Liver (tissue), 8 donors: ENCODE measurements at regions not wholly inside any gene's neighbourhood (a gene's known extent, or its start where the extent isn't known, plus 50 kb on each side); places are given as distances from the start of the nearest gene placed in this dataset.
A peak's percentile ranks its signal among the peaks of the same experiment; 100 is the strongest.
"Not testable (repeated sequence)": the region's sequence is repeated elsewhere in the genome, so short reads cannot be mapped to it uniquely, and the experiment has no call there.

ENCODE experiments used
- DNase-seq: peaks from one replicate; pipeline ENCODE4 v3.0.0-alpha.2; 2017; ENCODE audit warnings: low spot score
- H3K27ac ChIP-seq, 2 donors: one replicate each; pipeline ENCODE4 v1.7.0; 2013; ENCODE audit warnings: inconsistent platforms in 2 of 2, low read length in 2 of 2, control low read depth in 1 of 2, low read depth in 1 of 2, mild to moderate bottlenecking in 1 of 2
- H3K27me3 ChIP-seq, 4 donors: one replicate each; pipeline versions ENCODE4 v1.6.1 to v1.7.0; 2013; ENCODE audit warnings: low read length in 3 of 4, inconsistent platforms in 1 of 4, mild to moderate bottlenecking in 1 of 4, moderate library complexity in 1 of 4; ENCODE audit not compliant: control insufficient read depth in 4 of 4, insufficient read depth in 4 of 4
- H3K36me3 ChIP-seq, 4 donors: one replicate each; pipeline versions ENCODE4 v1.6.1 to v1.7.0; 2013; ENCODE audit warnings: low read length in 3 of 4, mild to moderate bottlenecking in 3 of 4, low read depth in 1 of 4, moderate library complexity in 1 of 4; ENCODE audit not compliant: control insufficient read depth in 4 of 4, insufficient read depth in 3 of 4
- H3K4me1 ChIP-seq, 4 donors: one replicate each; pipeline versions ENCODE4 v1.6.1 to v1.7.0; 2013; ENCODE audit warnings: low read length in 3 of 4, mild to moderate bottlenecking in 3 of 4, moderate library complexity in 1 of 4; ENCODE audit not compliant: control insufficient read depth in 4 of 4, insufficient read depth in 4 of 4
- H3K4me3 ChIP-seq, 3 donors: one replicate each; pipeline versions ENCODE4 v1.6.1 to v1.7.0; 2013; ENCODE audit warnings: low read length in 3 of 3, control low read depth in 1 of 3, low read depth in 1 of 3, mild to moderate bottlenecking in 1 of 3
- H3K9ac ChIP-seq, 2 donors: one replicate each; pipeline ENCODE4 v1.7.0; 2013; ENCODE audit warnings: low read length in 2 of 2, mild to moderate bottlenecking in 2 of 2, moderate library complexity in 2 of 2, control low read depth in 1 of 2, low read depth in 1 of 2
- H3K9me3 ChIP-seq, 4 donors: one replicate each; pipeline versions ENCODE4 v1.6.1 to v1.7.0; 2013; ENCODE audit warnings: low read length in 3 of 4; ENCODE audit not compliant: control insufficient read depth in 4 of 4
- ATF3 ChIP-seq: IDR thresholded peaks from 2 replicates; pipeline ENCODE4 v1.6.1; 2016; ENCODE audit warnings: antibody characterized with exemption
- FOXA2 ChIP-seq: IDR thresholded peaks from 2 replicates; pipeline ENCODE4 v1.6.1; 2016; ENCODE audit warnings: antibody characterized with exemption
- GABPA ChIP-seq, 2 donors: IDR thresholded peaks in 1 of 2; conservative IDR thresholded peaks in 1 of 2; 2 replicates each; pipeline ENCODE4 v1.6.1; 2016; ENCODE audit warnings: antibody characterized with exemption in 2 of 2, mild to moderate bottlenecking in 1 of 2, moderate library complexity in 1 of 2
- HNF4A ChIP-seq, 2 donors: conservative IDR thresholded peaks; 2 replicates each; pipeline ENCODE4 v1.6.1; 2016; ENCODE audit warnings: antibody characterized with exemption in 2 of 2, mild to moderate bottlenecking in 2 of 2
- JUND ChIP-seq, 2 donors: IDR thresholded peaks; 2 replicates each; pipeline ENCODE4 v1.6.1; 2016; ENCODE audit warnings: antibody characterized with exemption in 2 of 2
- MAX ChIP-seq: IDR thresholded peaks from 2 replicates; pipeline ENCODE4 v1.6.1; 2016; ENCODE audit warnings: antibody characterized with exemption
- RAD21 ChIP-seq, 2 donors: IDR thresholded peaks; 2 replicates each; pipeline ENCODE4 v1.6.1; 2016; ENCODE audit warnings: antibody characterized with exemption in 2 of 2, mild to moderate bottlenecking in 2 of 2
- RXRA ChIP-seq, 2 donors: IDR thresholded peaks; 2 replicates each; pipeline ENCODE4 v1.6.1; 2017 to 2018; ENCODE audit warnings: antibody characterized with exemption in 2 of 2, mild to moderate bottlenecking in 1 of 2
- SP1 ChIP-seq: IDR thresholded peaks from 2 replicates; pipeline ENCODE4 v1.6.1; 2018; ENCODE audit warnings: antibody characterized with exemption, mild to moderate bottlenecking
- YY1 ChIP-seq: IDR thresholded peaks from 2 replicates; pipeline ENCODE4 v1.6.1; 2016; ENCODE audit warnings: antibody characterized with exemption, mild to moderate bottlenecking
- WGBS: extraction: QIAGEN DNeasy Blood & Tissue Kit; methylation state at CpG from one replicate; pipeline ENCODE4 v1.1.7; 2013; 5-methylcytosine and 5-hydroxymethylcytosine counted together
- TF ChIP-seq, protein P1 (sequence below): IDR thresholded peaks from 2 replicates; pipeline ENCODE4 v1.6.1; 2016; ENCODE audit warnings: antibody characterized with exemption
- TF ChIP-seq, protein P2 (sequence below): fragments of 150-350 bp; IDR thresholded peaks from 2 replicates; pipeline ENCODE4 v1.5.1; 2017; ENCODE audit warnings: improper control_type of control experiment, low read depth, low read length; ENCODE audit not compliant: missing input control
- donor health status: healthy.
- donor health status: healthy.
- donor health status: healthy.
- donor health status: healthy.
- donor health status: healthy.

DNA sequence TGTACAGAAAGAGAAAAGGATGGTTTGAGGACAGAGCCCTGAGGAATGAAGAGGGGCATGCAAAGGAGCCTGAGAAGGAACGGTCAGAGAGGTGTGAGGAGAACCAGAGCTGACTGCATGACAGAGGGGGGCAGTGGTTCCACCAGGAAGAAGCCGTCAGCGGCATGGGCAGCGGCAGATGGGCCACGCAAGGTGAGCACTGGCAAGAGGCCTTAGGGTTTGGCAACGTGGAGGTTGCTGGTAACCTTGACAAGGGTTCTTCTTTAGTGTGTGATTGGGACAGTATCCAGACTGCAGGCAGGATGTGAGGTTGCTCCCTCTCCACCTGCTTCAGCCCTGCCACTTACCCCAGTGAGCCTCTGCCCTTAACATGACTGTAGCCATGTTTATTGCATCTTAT is 275.3 kb upstream of the TEKT4 start:
- not testable (repeated sequence) for H3K36me3 ChIP-seq, H3K9ac ChIP-seq, H3K27me3 ChIP-seq, DNase-seq, H3K27ac ChIP-seq, H3K4me3 ChIP-seq, H3K9me3 ChIP-seq
- WGBS, result 43% methylated on average over 6 of the region's 6 CpGs
- TF ChIP-seq RXRA (IDR thresholded peaks at IDR 0.05), result peak in 1 of 2 donors; percentile 15
- peaks cover 0 to 30% (median 12%) of the 10 kb centered on the region in 4 donors for H3K4me1 ChIP-seq

GRCh38 chr2:94598075-94598713 is 273.0 kb upstream of the TEKT4 start:
- not testable (repeated sequence) for H3K4me3 ChIP-seq, H3K9me3 ChIP-seq, DNase-seq, H3K9ac ChIP-seq, H3K36me3 ChIP-seq, H3K27me3 ChIP-seq
- 21% methylated on average over 9 of the region's 9 CpGs for WGBS
- peak overlapping the region; percentile 35 to 66 for H3K27ac ChIP-seq
- H3K4me1 ChIP-seq, result peaks cover 0 to 30% (median 12%) of the 10 kb centered on the region in 4 donors
- TF ChIP-seq GABPA (IDR thresholded peaks at IDR 0.05 in 1 of 2, conservative IDR thresholded peaks at IDR 0.05 in 1 of 2) (peak in 1 of 2 donors; percentile 12), MAX (peak; percentile 63), JUND (IDR thresholded peaks at IDR 0.05) (peak; percentile 67), SP1 (peak; percentile 83), ATF3 (peak; percentile 17), RXRA (IDR thresholded peaks at IDR 0.05) (peak; percentile 69 to 83), YY1 (peak; percentile 55), HNF4A (conservative IDR thresholded peaks at IDR 0.05) (peak; percentile 82 to 86)
- TF ChIP-seq, protein P1, sequence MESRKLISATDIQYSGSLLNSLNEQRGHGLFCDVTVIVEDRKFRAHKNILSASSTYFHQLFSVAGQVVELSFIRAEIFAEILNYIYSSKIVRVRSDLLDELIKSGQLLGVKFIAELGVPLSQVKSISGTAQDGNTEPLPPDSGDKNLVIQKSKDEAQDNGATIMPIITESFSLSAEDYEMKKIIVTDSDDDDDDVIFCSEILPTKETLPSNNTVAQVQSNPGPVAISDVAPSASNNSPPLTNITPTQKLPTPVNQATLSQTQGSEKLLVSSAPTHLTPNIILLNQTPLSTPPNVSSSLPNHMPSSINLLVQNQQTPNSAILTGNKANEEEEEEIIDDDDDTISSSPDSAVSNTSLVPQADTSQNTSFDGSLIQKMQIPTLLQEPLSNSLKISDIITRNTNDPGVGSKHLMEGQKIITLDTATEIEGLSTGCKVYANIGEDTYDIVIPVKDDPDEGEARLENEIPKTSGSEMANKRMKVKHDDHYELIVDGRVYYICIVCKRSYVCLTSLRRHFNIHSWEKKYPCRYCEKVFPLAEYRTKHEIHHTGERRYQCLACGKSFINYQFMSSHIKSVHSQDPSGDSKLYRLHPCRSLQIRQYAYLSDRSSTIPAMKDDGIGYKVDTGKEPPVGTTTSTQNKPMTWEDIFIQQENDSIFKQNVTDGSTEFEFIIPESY, result peak; percentile 64

- H3K9ac ChIP-seq, H3K27me3 ChIP-seq: not testable (repeated sequence)
- 65% methylated on average over 4 of the region's 4 CpGs for WGBS
Measured at GRCh38 chr2:94600929-94601328, 270.3 kb upstream of the TEKT4 start.

GRCh38 chr2:94602466-94602865 is 268.8 kb upstream of the TEKT4 start:
- Histone ChIP-seq H3K27me3 (no peaks in the 10 kb centered on the region), H3K4me1 (peaks cover 0 to 6% (median 0%) of the 10 kb centered on the region in 4 donors), H3K9ac (no peak overlapping the region), H3K4me3 (no peak overlapping the region), H3K36me3 (no peaks in the 10 kb centered on the region), H3K9me3 (no peaks in the 10 kb centered on the region), H3K27ac (no peak overlapping the region)
- 91% methylated on average over 7 of the region's 7 CpGs for WGBS
- no peak for DNase-seq
- TF ChIP-seq, protein P2, sequence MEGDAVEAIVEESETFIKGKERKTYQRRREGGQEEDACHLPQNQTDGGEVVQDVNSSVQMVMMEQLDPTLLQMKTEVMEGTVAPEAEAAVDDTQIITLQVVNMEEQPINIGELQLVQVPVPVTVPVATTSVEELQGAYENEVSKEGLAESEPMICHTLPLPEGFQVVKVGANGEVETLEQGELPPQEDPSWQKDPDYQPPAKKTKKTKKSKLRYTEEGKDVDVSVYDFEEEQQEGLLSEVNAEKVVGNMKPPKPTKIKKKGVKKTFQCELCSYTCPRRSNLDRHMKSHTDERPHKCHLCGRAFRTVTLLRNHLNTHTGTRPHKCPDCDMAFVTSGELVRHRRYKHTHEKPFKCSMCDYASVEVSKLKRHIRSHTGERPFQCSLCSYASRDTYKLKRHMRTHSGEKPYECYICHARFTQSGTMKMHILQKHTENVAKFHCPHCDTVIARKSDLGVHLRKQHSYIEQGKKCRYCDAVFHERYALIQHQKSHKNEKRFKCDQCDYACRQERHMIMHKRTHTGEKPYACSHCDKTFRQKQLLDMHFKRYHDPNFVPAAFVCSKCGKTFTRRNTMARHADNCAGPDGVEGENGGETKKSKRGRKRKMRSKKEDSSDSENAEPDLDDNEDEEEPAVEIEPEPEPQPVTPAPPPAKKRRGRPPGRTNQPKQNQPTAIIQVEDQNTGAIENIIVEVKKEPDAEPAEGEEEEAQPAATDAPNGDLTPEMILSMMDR, result no peak
- TF ChIP-seq RAD21 (IDR thresholded peaks at IDR 0.05) (no peak), FOXA2 (no peak)
- TF ChIP-seq, protein P1, result no peak

More at GRCh38 chr2:94600929-94601328, 270.3 kb upstream of the TEKT4 start:
- H3K27ac ChIP-seq, H3K36me3 ChIP-seq, DNase-seq, H3K9me3 ChIP-seq, H3K4me3 ChIP-seq: not testable (repeated sequence)
- H3K4me1 ChIP-seq, result peaks cover 0 to 15% (median 4%) of the 10 kb centered on the region in 4 donors
